Neutrophil (primary cell): ENCODE measurements at regions not wholly inside any gene's neighbourhood (a gene's known extent, or its start where the extent isn't known, plus 50 kb on each side); places are given as distances from the start of the nearest gene placed in this dataset.

Source experiments
- H3K27ac ChIP-seq: fragments of 200-600 bp; sonication (generic); 2 replicates; pipeline ENCODE4 v1.5.1; 2016; ENCODE audit warnings: mild to moderate bottlenecking, moderate library complexity
- H3K27me3 ChIP-seq: fragments of 200-600 bp; sonication (generic); 2 replicates; pipeline ENCODE4 v1.6.0; 2016; ENCODE audit warnings: mild to moderate bottlenecking
- H3K36me3 ChIP-seq: fragments of 200-600 bp; sonication (generic); 2 replicates; pipeline ENCODE4 v1.5.1; 2017
- H3K4me1 ChIP-seq, 2 experiments: fragments of 200-600 bp in 1 of 2; sonication (generic) in 1 of 2; 1 replicate in 1 of 2; 2 replicates in 1 of 2; pipeline versions ENCODE4 v1.5.1 to v1.6.1; 2013 to 2016; ENCODE audit warnings: low read depth in 1 of 2, low read length in 1 of 2, mild to moderate bottlenecking in 1 of 2, moderate library complexity in 1 of 2; ENCODE audit not compliant: control insufficient read depth in 1 of 2, insufficient read depth in 1 of 2
- H3K4me3 ChIP-seq, 2 experiments: fragments of 200-600 bp in 1 of 2; sonication (generic) in 1 of 2; 1 replicate in 1 of 2; 2 replicates in 1 of 2; pipeline ENCODE4 v1.5.1; 2013 to 2016; ENCODE audit warnings: low read depth in 1 of 2, low read length in 1 of 2, mild to moderate bottlenecking in 1 of 2, moderate library complexity in 1 of 2
- H3K9me3 ChIP-seq: fragments of 200-600 bp; sonication (generic); 2 replicates; pipeline ENCODE4 v1.5.1; 2016
- CTCF ChIP-seq: fragments of 200-600 bp; sonication (generic); IDR thresholded peaks from 2 replicates; pipeline ENCODE4 v1.5.1; 2016; ENCODE audit warnings: antibody characterized with exemption

- Histone ChIP-seq H3K4me1 (no peaks in the 10 kb centered on the region), H3K36me3 (no peaks in the 10 kb centered on the region), H3K27ac (no peak overlapping the region), H3K27me3 (no peaks in the 10 kb centered on the region), H3K4me3 (no peak overlapping the region), H3K9me3 (no peaks in the 10 kb centered on the region)
- no peak for TF ChIP-seq CTCF
Observed at GRCh38 chr1:208683141-208683540, 439.0 kb upstream of the PLXNA2 start.

DNA sequence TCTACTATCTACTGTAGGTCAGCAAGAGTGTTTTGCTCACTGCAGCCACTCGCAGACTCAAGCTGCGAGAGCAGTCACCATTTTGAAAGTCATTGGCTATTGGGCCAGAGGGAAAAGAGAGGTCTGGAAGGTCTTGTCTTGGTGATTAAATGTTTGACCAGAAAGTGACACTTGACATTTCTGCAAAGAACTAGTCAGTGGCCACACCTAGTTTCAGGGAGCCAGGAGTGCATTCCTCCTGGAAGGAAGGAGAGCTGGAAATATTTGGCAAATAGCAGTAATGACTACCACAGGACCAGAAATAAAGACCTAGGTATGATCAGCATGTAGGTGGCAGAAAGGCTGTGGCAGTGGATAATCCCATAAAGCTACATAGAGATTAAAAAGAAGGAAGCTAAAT lies 440.0 kb upstream of the PLXNA2 start:
- Histone ChIP-seq H3K36me3 (no peaks in the 10 kb centered on the region), H3K27ac (no peak overlapping the region), H3K9me3 (no peaks in the 10 kb centered on the region), H3K27me3 (no peaks in the 10 kb centered on the region), H3K4me1 (no peaks in the 10 kb centered on the region), H3K4me3 (no peak overlapping the region)
- TF ChIP-seq CTCF, result no peak

GRCh38 chr1:208686592-208686991 lies 442.4 kb upstream of the PLXNA2 start:
- H3K4me3 ChIP-seq, result no peak overlapping the region
- no peak overlapping the region for H3K27ac ChIP-seq
- H3K9me3 ChIP-seq, result no peaks in the 10 kb centered on the region
- H3K36me3 ChIP-seq, result no peaks in the 10 kb centered on the region
- no peak for TF ChIP-seq CTCF
- no peaks in the 10 kb centered on the region for H3K4me1 ChIP-seq
- no peaks in the 10 kb centered on the region for H3K27me3 ChIP-seq

DNA sequence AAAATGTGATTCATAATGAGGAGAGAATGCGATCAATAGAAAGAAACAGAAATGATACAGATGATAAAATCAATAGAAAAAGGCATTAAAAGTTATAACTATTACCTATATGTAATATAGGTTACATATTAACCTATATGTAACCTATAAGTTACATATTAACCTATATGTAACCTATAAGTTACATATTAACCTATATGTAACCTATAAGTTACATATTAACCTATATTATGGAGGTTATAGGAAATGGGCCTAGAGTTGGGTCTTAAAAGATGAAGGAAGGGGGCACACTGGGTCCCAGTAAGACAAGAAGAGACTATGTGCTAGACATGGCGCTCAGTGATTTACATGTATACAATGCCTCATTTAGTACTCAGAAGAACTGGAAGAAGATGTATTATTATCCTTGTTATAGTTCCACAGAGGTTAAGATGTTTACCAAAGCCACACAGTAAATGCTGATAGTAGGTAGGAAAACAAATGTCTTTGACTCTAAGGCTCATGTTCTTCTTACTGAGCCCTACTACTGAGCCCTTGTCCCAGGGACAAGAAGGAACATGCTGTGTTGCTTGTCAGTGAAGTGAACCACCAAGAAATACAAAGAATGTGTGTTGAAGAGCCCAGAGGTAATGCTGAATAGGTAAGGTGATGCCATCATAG lies 444.6 kb upstream of the PLXNA2 start:
- Histone ChIP-seq H3K9me3 (no peaks in the 10 kb centered on the region), H3K27me3 (no peaks in the 10 kb centered on the region), H3K36me3 (no peaks in the 10 kb centered on the region), H3K27ac (no peak overlapping the region), H3K4me3 (no peak overlapping the region), H3K4me1 (no peaks in the 10 kb centered on the region)
- TF ChIP-seq CTCF, result no peak

- Histone ChIP-seq H3K9me3 (no peaks in the 10 kb centered on the region), H3K4me3 (no peak overlapping the region), H3K27me3 (no peaks in the 10 kb centered on the region), H3K4me1 (no peaks in the 10 kb centered on the region), H3K27ac (no peak overlapping the region), H3K36me3 (no peaks in the 10 kb centered on the region)
- no peak for TF ChIP-seq CTCF
Observed at GRCh38 chr1:208691012-208691411, 446.8 kb upstream of the PLXNA2 start.

GRCh38 chr1:208709981-208710380 lies 465.8 kb upstream of the PLXNA2 start:
- TF ChIP-seq CTCF, result no peak
- Histone ChIP-seq H3K4me3 (no peak overlapping the region), H3K27me3 (no peaks in the 10 kb centered on the region), H3K36me3 (no peaks in the 10 kb centered on the region), H3K9me3 (no peaks in the 10 kb centered on the region), H3K4me1 (no peaks in the 10 kb centered on the region), H3K27ac (no peak overlapping the region)
